IMR-90 (cell line): ENCODE measurements at regions not wholly inside any gene's neighbourhood (a gene's known extent, or its start where the extent isn't known, plus 50 kb on each side); places are given as distances from the start of the nearest gene placed in this dataset.

Source experiments
- ATAC-seq: fragments of 200-7000 bp; cut with Tn5 transposase; 2 replicates; pipeline ENCODE4 v1.9.1; 2020; ENCODE audit warnings: low read depth, mild to moderate bottlenecking, moderate library complexity
- BruUV-seq: library from RNA; stranded (reverse); fragments of 400-500 nt; replicated peaks from 2 replicates; lab custom pipeline; 2021; lab: Mats Ljungman, UMichigan
- CTCF ChIA-PET: fragments of 300-600 bp; formaldehyde crosslinking; extraction: SDS; loops from one replicate; lab custom pipeline; 2021; ENCODE audit warnings: antibody characterized with exemption; lab: Yijun Ruan, JAX
- POLR2A ChIA-PET: fragments of 300-600 bp; sonication (Branson Sonifier 250); formaldehyde crosslinking; loops from one replicate; lab custom pipeline; 2022; ENCODE audit warnings: antibody characterized with exemption; ENCODE audit not compliant: unreplicated experiment; lab: Charles Lee
- DNase-seq: peaks from one replicate; pipeline ENCODE4 v3.0.0; 2013
- H2AFZ ChIP-seq: replicated peaks from 2 replicates; pipeline ENCODE3; 2013; ENCODE audit warnings: low read length, mild to moderate bottlenecking; ENCODE audit not compliant: poor library complexity
- H2AK5ac ChIP-seq: 2 replicates; pipeline ENCODE4 v1.6.1; 2013; ENCODE audit warnings: low read depth, low read length, inconsistent platforms
- H2AK9ac ChIP-seq: replicated peaks from 2 replicates; pipeline ENCODE3; 2013; ENCODE audit warnings: mild to moderate bottlenecking, low read depth, low read length, moderate library complexity; ENCODE audit not compliant: poor library complexity
- H2BK120ac ChIP-seq: 2 replicates; pipeline ENCODE4 v1.6.1; 2013; ENCODE audit warnings: low read depth, low read length, inconsistent platforms
- H2BK15ac ChIP-seq: 3 replicates; pipeline ENCODE4 v1.6.1; 2013; ENCODE audit warnings: low read depth, low read length, inconsistent platforms
- H2BK20ac ChIP-seq: 2 replicates; pipeline ENCODE4 v1.6.1; 2013; ENCODE audit warnings: low read depth, mild to moderate bottlenecking, inconsistent platforms, low read length, moderate library complexity
- H2BK5ac ChIP-seq: 2 replicates; pipeline ENCODE4 v1.6.1; 2013; ENCODE audit warnings: mild to moderate bottlenecking, low read depth, low read length, inconsistent platforms; ENCODE audit not compliant: poor library complexity, severe bottlenecking
- H3K14ac ChIP-seq: replicated peaks from 2 replicates; pipeline ENCODE4 v1.6.1; 2013; ENCODE audit warnings: low read depth, low read length, inconsistent platforms
- H3K18ac ChIP-seq: 2 replicates; pipeline ENCODE4 v1.6.1; 2013; ENCODE audit warnings: low read depth, low read length, control low read depth
- H3K23ac ChIP-seq: 2 replicates; pipeline ENCODE4 v1.6.1; 2013; ENCODE audit warnings: low read depth, low read length, inconsistent platforms
- H3K27ac ChIP-seq: 2 replicates; pipeline ENCODE4 v1.5.1; 2013; ENCODE audit warnings: mild to moderate bottlenecking, control low read depth, low read length; ENCODE audit not compliant: insufficient read depth
- H3K27me3 ChIP-seq: 2 replicates; pipeline ENCODE4 v1.6.1; 2013; ENCODE audit warnings: low read length; ENCODE audit not compliant: control insufficient read depth, insufficient read depth
- H3K36me3 ChIP-seq: 2 replicates; pipeline ENCODE4 v1.6.1; 2013; ENCODE audit warnings: low read length, mixed read lengths; ENCODE audit not compliant: control insufficient read depth, insufficient read depth
- H3K4ac ChIP-seq: 2 replicates; pipeline ENCODE4 v1.6.1; 2013; ENCODE audit warnings: low read depth, low read length, inconsistent platforms
- H3K4me1 ChIP-seq: 2 replicates; pipeline ENCODE4 v1.6.1; 2013; ENCODE audit warnings: low read length, mixed read lengths; ENCODE audit not compliant: control insufficient read depth, insufficient read depth
- H3K4me2 ChIP-seq: 2 replicates; pipeline ENCODE4 v1.6.1; 2013; ENCODE audit warnings: low read depth, mild to moderate bottlenecking, control low read depth, low read length, moderate library complexity
- H3K4me3 ChIP-seq: 2 replicates; pipeline ENCODE4 v1.5.1; 2013; ENCODE audit warnings: low read depth, mild to moderate bottlenecking, control low read depth, low read length, moderate library complexity; ENCODE audit not compliant: insufficient read depth
- H3K56ac ChIP-seq: 2 replicates; pipeline ENCODE4 v1.6.1; 2013; ENCODE audit warnings: low read length, inconsistent platforms; ENCODE audit not compliant: insufficient read depth; ENCODE audit errors: extremely low read depth
- H3K79me1 ChIP-seq, 2 experiments: 2 replicates each; pipeline ENCODE4 v1.6.1; 2013; ENCODE audit warnings: low read length in 2 of 2, inconsistent platforms in 1 of 2, low read depth in 1 of 2
- H3K9ac ChIP-seq: 2 replicates; pipeline ENCODE4 v1.6.1; 2013; ENCODE audit warnings: low read depth, low read length, control low read depth
- H3K9me1 ChIP-seq: 2 replicates; pipeline ENCODE4 v1.6.1; 2013; ENCODE audit warnings: low read length, inconsistent platforms; ENCODE audit not compliant: insufficient read depth
- H3K9me3 ChIP-seq: 2 replicates; pipeline ENCODE4 v1.6.1; 2013; ENCODE audit warnings: low read length; ENCODE audit not compliant: control insufficient read depth, insufficient read depth
- H4K20me1 ChIP-seq: 2 replicates; pipeline ENCODE4 v1.6.1; 2013; ENCODE audit warnings: low read length, inconsistent platforms; ENCODE audit not compliant: insufficient read depth
- H4K5ac ChIP-seq: 2 replicates; pipeline ENCODE4 v1.6.1; 2013; ENCODE audit warnings: mild to moderate bottlenecking, low read depth, low read length, control low read depth
- H4K8ac ChIP-seq, 2 experiments: 2 replicates each; pipeline ENCODE4 v1.6.1; 2013; ENCODE audit warnings: low read depth in 2 of 2, low read length in 2 of 2, control low read depth in 1 of 2, inconsistent platforms in 1 of 2
- H4K91ac ChIP-seq: 2 replicates; pipeline ENCODE4 v1.6.1; 2013; ENCODE audit warnings: low read depth, low read length, inconsistent platforms; ENCODE audit not compliant: insufficient read depth
- BHLHE40 ChIP-seq: fragments of 150-350 bp; IDR thresholded peaks from 2 replicates; pipeline ENCODE4 v1.6.1; 2016; ENCODE audit warnings: mild to moderate bottlenecking, low read depth, low read length
- CEBPB ChIP-seq: IDR thresholded peaks from 2 replicates; pipeline ENCODE4 v1.6.1; 2012; ENCODE audit warnings: low read depth, low read length, improper control_type of control experiment
- CHD1 ChIP-seq: IDR thresholded peaks from 2 replicates; pipeline ENCODE4 v1.6.1; 2012; ENCODE audit warnings: low read depth, low read length, improper control_type of control experiment
- CTCF ChIP-seq: conservative IDR thresholded peaks from 2 replicates; pipeline ENCODE4 v1.5.1; 2012; ENCODE audit warnings: mild to moderate bottlenecking, low read depth, low read length, improper control_type of control experiment
- ELK1 ChIP-seq: fragments of 150-350 bp; IDR thresholded peaks from 2 replicates; pipeline ENCODE4 v1.6.1; 2016; ENCODE audit warnings: low read depth, mild to moderate bottlenecking, low read length, moderate library complexity, borderline replicate concordance
- FOS ChIP-seq: fragments of 150-350 bp; IDR thresholded peaks from 2 replicates; pipeline ENCODE4 v1.6.1; 2016; ENCODE audit warnings: low read depth, low read length
- MAFK ChIP-seq: IDR thresholded peaks from 2 replicates; pipeline ENCODE4 v1.6.1; 2012; ENCODE audit warnings: low read depth, low read length, improper control_type of control experiment
- MAZ ChIP-seq: IDR thresholded peaks from 2 replicates; pipeline ENCODE4 v1.6.1; 2012; ENCODE audit warnings: low read depth, mild to moderate bottlenecking, low read length, improper control_type of control experiment, moderate library complexity, borderline replicate concordance
- MXI1 ChIP-seq: IDR thresholded peaks from 2 replicates; pipeline ENCODE4 v1.6.1; 2012; ENCODE audit warnings: low read depth, mild to moderate bottlenecking, low read length, moderate library complexity, borderline replicate concordance
- NFE2L2 ChIP-seq: fragments of 150-350 bp; IDR thresholded peaks from 2 replicates; pipeline ENCODE4 v1.6.1; 2016; ENCODE audit warnings: low read depth, mild to moderate bottlenecking, low read length
- POLR2A ChIP-seq: IDR thresholded peaks from 2 replicates; pipeline ENCODE4 v1.6.1; 2012; ENCODE audit warnings: mild to moderate bottlenecking, low read depth, low read length
- RAD21 ChIP-seq: IDR thresholded peaks from 2 replicates; pipeline ENCODE4 v1.6.1; 2012; ENCODE audit warnings: low read length, improper control_type of control experiment
- RCOR1 ChIP-seq: IDR thresholded peaks from 2 replicates; pipeline ENCODE4 v1.6.1; 2012; ENCODE audit warnings: mild to moderate bottlenecking, low read length, improper control_type of control experiment; ENCODE audit not compliant: insufficient replicate concordance
- RFX5 ChIP-seq: IDR thresholded peaks from 2 replicates; pipeline ENCODE4 v1.8.0; 2012; ENCODE audit warnings: low read depth, mild to moderate bottlenecking, low read length, moderate library complexity
- SMC3 ChIP-seq: fragments of 150-350 bp; IDR thresholded peaks from 2 replicates; pipeline ENCODE4 v1.6.1; 2016; ENCODE audit warnings: low read depth, mild to moderate bottlenecking, antibody characterized with exemption, low read length, moderate library complexity
- USF2 ChIP-seq: fragments of 150-350 bp; IDR thresholded peaks from 2 replicates; pipeline ENCODE4 v1.6.1; 2017; ENCODE audit warnings: mild to moderate bottlenecking, antibody characterized with exemption, low read length, low read depth
- dilution Hi-C: fragments of 300-500 bp; cut with HindIII; formaldehyde crosslinking; loops from one replicate; pipeline ENCODE4 v1.14.3; 2018; ENCODE audit warnings: low sequenced_read_pairs; ENCODE audit not compliant: unreplicated experiment
- in situ Hi-C: fragments of 300-500 bp; cut with MboI; formaldehyde crosslinking; loops from 3 replicates; pipeline ENCODE4 v1.14.3; 2019; ENCODE audit warnings: low sequenced_read_pairs, inconsistent platforms, mixed read lengths
- intact Hi-C: fragments of 100-400 bp; cut with micrococcal nuclease; formaldehyde crosslinking; loops from 2 replicates; pipeline ENCODE4 v1.10.0; 2022

GRCh38 chr19:28634019-28634328 lies 579.0 kb downstream of the UQCRFS1 start:
- Histone ChIP-seq H3K27me3 (no peaks in the 10 kb centered on the region), H2BK15ac (no peak overlapping the region), H3K4me1 (no peaks in the 10 kb centered on the region), H3K9me3 (peaks cover 28% of the 10 kb centered on the region), H3K79me1 (no peaks in the 10 kb centered on the region), H2BK120ac (no peak overlapping the region), H4K20me1 (no peaks in the 10 kb centered on the region), H3K56ac (no peak overlapping the region), H3K4me2 (no peak overlapping the region), H3K9me1 (no peaks in the 10 kb centered on the region), H3K4ac (no peak overlapping the region), H4K5ac (no peak overlapping the region), H3K18ac (no peak overlapping the region), H2BK5ac (no peak overlapping the region), H2AK5ac (no peak overlapping the region), H2AFZ (no peak overlapping the region), H3K27ac (no peak overlapping the region), H3K9ac (no peak overlapping the region), H4K91ac (no peak overlapping the region), H3K23ac (no peak overlapping the region), H2BK20ac (no peak overlapping the region), H2AK9ac (no peak overlapping the region), H4K8ac (no peak overlapping the region), H3K14ac (no peak overlapping the region), H3K36me3 (no peaks in the 10 kb centered on the region), H3K4me3 (no peak overlapping the region)
- no TSS peak for BruUV-seq
- DNase-seq (no peak), ATAC-seq (no peak)
- dilution Hi-C loops: no loop called here
- intact Hi-C loops: no loop called here
- in situ Hi-C loops: no loop called here
- TF ChIP-seq BHLHE40 (no peak), CTCF (no peak), POLR2A (no peak), RAD21 (no peak), RFX5 (no peak), MAFK (no peak), SMC3 (no peak), MAZ (no peak), CEBPB (no peak), CHD1 (no peak), MXI1 (no peak), RCOR1 (no peak), FOS (no peak), ELK1 (no peak), USF2 (no peak), NFE2L2 (no peak)
- CTCF ChIA-PET: interaction anchor here (0.7 kb wide), 1 partner anchor 8 kb away, joined by 3 read pairs; no protein-coding TSS in a partner anchor
- POLR2A ChIA-PET: no interaction called here
